Trophoblast cell (in vitro differentiated cells and primary cell): ENCODE measurements at regions not wholly inside any gene's neighbourhood (a gene's known extent, or its start where the extent isn't known, plus 50 kb on each side); places are given as distances from the start of the nearest gene placed in this dataset.
"Not testable (repeated sequence)": the region's sequence is repeated elsewhere in the genome, so short reads cannot be mapped to it uniquely, and the experiment has no call there.

Experiments
- DNase-seq, 2 donors: peaks; one replicate each; pipeline ENCODE4 v3.0.0-alpha.2; 2016
- H2AFZ ChIP-seq: 2 replicates; pipeline ENCODE4 v1.6.1; 2013; ENCODE audit warnings: low read length, moderate library complexity, mild to moderate bottlenecking; ENCODE audit not compliant: insufficient read depth, poor library complexity
- H2AK5ac ChIP-seq: 2 replicates; pipeline ENCODE4 v1.6.1; 2013; ENCODE audit warnings: mild to moderate bottlenecking, low read length
- H2BK120ac ChIP-seq: 2 replicates; pipeline ENCODE4 v1.6.1; 2013; ENCODE audit warnings: low read length, mild to moderate bottlenecking, moderate library complexity; ENCODE audit not compliant: insufficient read depth, poor library complexity
- H2BK12ac ChIP-seq: 2 replicates; pipeline ENCODE4 v1.6.1; 2013; ENCODE audit warnings: mild to moderate bottlenecking, low read length, moderate library complexity
- H2BK5ac ChIP-seq: 2 replicates; pipeline ENCODE4 v1.6.1; 2013; ENCODE audit warnings: low read length, low read depth, moderate library complexity, mild to moderate bottlenecking; ENCODE audit not compliant: poor library complexity
- H3K14ac ChIP-seq: 2 replicates; pipeline ENCODE4 v1.6.1; 2013; ENCODE audit warnings: mild to moderate bottlenecking, low read length
- H3K18ac ChIP-seq: 2 replicates; pipeline ENCODE4 v1.6.1; 2013; ENCODE audit warnings: mild to moderate bottlenecking, low read length
- H3K23ac ChIP-seq: 2 replicates; pipeline ENCODE4 v1.6.1; 2013; ENCODE audit warnings: low read length
- H3K27ac ChIP-seq: 2 replicates; pipeline ENCODE4 v1.5.1; 2013; ENCODE audit warnings: low read depth, mild to moderate bottlenecking, inconsistent platforms, low read length, moderate library complexity
- H3K27me3 ChIP-seq: 2 replicates; pipeline ENCODE4 v1.6.1; 2013; ENCODE audit warnings: inconsistent platforms, mild to moderate bottlenecking, low read length, moderate library complexity; ENCODE audit not compliant: insufficient read depth
- H3K36me3 ChIP-seq, 2 experiments: 1 replicate in 1 of 2; 2 replicates in 1 of 2; pipeline ENCODE4 v1.6.1; 2013; ENCODE audit warnings: low read length in 2 of 2, mild to moderate bottlenecking in 2 of 2, moderate library complexity in 1 of 2; ENCODE audit not compliant: insufficient read depth in 2 of 2, control insufficient read depth in 1 of 2
- H3K4ac ChIP-seq: 2 replicates; pipeline ENCODE4 v1.6.1; 2013; ENCODE audit warnings: low read depth, mild to moderate bottlenecking, low read length, moderate library complexity
- H3K4me1 ChIP-seq, 2 experiments: 1 replicate in 1 of 2; 2 replicates in 1 of 2; pipeline ENCODE4 v1.6.1; 2013; ENCODE audit warnings: low read length in 2 of 2, mild to moderate bottlenecking in 2 of 2, moderate library complexity in 1 of 2; ENCODE audit not compliant: insufficient read depth in 2 of 2, control insufficient read depth in 1 of 2
- H3K4me2 ChIP-seq: 2 replicates; pipeline ENCODE4 v1.6.1; 2013; ENCODE audit warnings: inconsistent platforms, mild to moderate bottlenecking, low read length, moderate library complexity
- H3K4me3 ChIP-seq: 2 replicates; pipeline ENCODE4 v1.5.1; 2013; ENCODE audit warnings: mild to moderate bottlenecking, low read depth, low read length, inconsistent platforms
- H3K79me1 ChIP-seq: one replicate; pipeline ENCODE4 v1.6.1; 2013; ENCODE audit warnings: low read length
- H3K79me2 ChIP-seq: 2 replicates; pipeline ENCODE4 v1.6.1; 2013; ENCODE audit warnings: low read length, mild to moderate bottlenecking; ENCODE audit not compliant: control insufficient read depth, insufficient read depth, poor library complexity
- H3K9ac ChIP-seq: 2 replicates; pipeline ENCODE4 v1.6.1; 2013; ENCODE audit warnings: mild to moderate bottlenecking, low read length
- H3K9me3 ChIP-seq: 2 replicates; pipeline ENCODE4 v1.6.1; 2013; ENCODE audit warnings: low read depth, mild to moderate bottlenecking, control low read depth, inconsistent platforms, low read length; ENCODE audit not compliant: insufficient read depth
- H4K12ac ChIP-seq: 2 replicates; pipeline ENCODE4 v1.6.1; 2013; ENCODE audit warnings: low read depth, mild to moderate bottlenecking, low read length, moderate library complexity
- H4K8ac ChIP-seq: 2 replicates; pipeline ENCODE4 v1.6.1; 2013; ENCODE audit warnings: low read depth, mild to moderate bottlenecking, low read length, moderate library complexity
- H4K91ac ChIP-seq: one replicate; pipeline ENCODE4 v1.6.1; 2013; ENCODE audit warnings: low read depth, mild to moderate bottlenecking, low read length, moderate library complexity
- WGBS: extraction: QIAGEN DNeasy Blood & Tissue Kit; methylation state at CpG from one replicate; pipeline ENCODE4 v1.1.7; 2013; ENCODE audit warnings: missing lambda C conversion rate; ENCODE audit not compliant: insufficient read length, insufficient coverage; ENCODE audit errors: extremely low coverage; 5-methylcytosine and 5-hydroxymethylcytosine counted together

- H3K18ac ChIP-seq = no peak overlapping the region
- no peak overlapping the region for H2BK12ac ChIP-seq
- no peak overlapping the region for H3K4ac ChIP-seq
- peak; percentile 37 to 97 for DNase-seq
- no peaks in the 10 kb centered on the region for H3K79me1 ChIP-seq
- no peak overlapping the region for H3K23ac ChIP-seq
- H3K4me3 ChIP-seq = no peak overlapping the region
- no peak overlapping the region for H4K8ac ChIP-seq
- no peaks in the 10 kb centered on the region for H3K36me3 ChIP-seq
- no peak overlapping the region for H3K9ac ChIP-seq
- H3K9me3 ChIP-seq = peaks cover 1% of the 10 kb centered on the region
- H2AK5ac ChIP-seq = no peak overlapping the region
- no peaks in the 10 kb centered on the region for H3K79me2 ChIP-seq
- no peak overlapping the region for H4K91ac ChIP-seq
- H3K4me1 ChIP-seq = no peaks in the 10 kb centered on the region
- no peak overlapping the region for H3K4me2 ChIP-seq
- no peak overlapping the region for H2AFZ ChIP-seq
- no peak overlapping the region for H2BK5ac ChIP-seq
- no peak overlapping the region for H3K14ac ChIP-seq
- WGBS = no CpG with 5 or more reads among the region's 3 CpGs
- H2BK120ac ChIP-seq = no peak overlapping the region
- H3K27ac ChIP-seq = no peak overlapping the region
- no peak overlapping the region for H4K12ac ChIP-seq
- no peaks in the 10 kb centered on the region for H3K27me3 ChIP-seq
These were observed 488.1 kb upstream of the TLE4 start for GRCh38 chr9:79083621-79084020.

GRCh38 chr9:79087133-79087532, 484.6 kb upstream of the TLE4 start:
- no peak overlapping the region for H2BK120ac ChIP-seq

GRCh38 chr9:79089054-79089560, 482.7 kb upstream of the TLE4 start:
- Histone ChIP-seq H3K4me2 (no peak overlapping the region), H3K14ac (no peak overlapping the region), H2BK120ac (no peak overlapping the region), H2BK5ac (no peak overlapping the region), H3K27me3 (no peaks in the 10 kb centered on the region), H2BK12ac (no peak overlapping the region), H4K8ac (no peak overlapping the region), H3K23ac (no peak overlapping the region), H3K18ac (no peak overlapping the region), H3K79me2 (no peaks in the 10 kb centered on the region), H3K9ac (no peak overlapping the region), H3K4me1 (no peaks in the 10 kb centered on the region), H3K79me1 (no peaks in the 10 kb centered on the region), H2AK5ac (no peak overlapping the region), H2AFZ (no peak overlapping the region), H3K4ac (no peak overlapping the region), H3K27ac (no peak overlapping the region), H3K4me3 (no peak overlapping the region), H3K9me3 (peaks cover 6% of the 10 kb centered on the region), H4K91ac (no peak overlapping the region), H3K36me3 (peaks cover 0 to 2% of the 10 kb centered on the region in 2 experiments), H4K12ac (no peak overlapping the region)
- no peak for DNase-seq

More at GRCh38 chr9:79087133-79087532, 484.6 kb upstream of the TLE4 start:
- Histone ChIP-seq H3K9me3 (peaks cover 6% of the 10 kb centered on the region), H2AK5ac (no peak overlapping the region), H3K23ac (no peak overlapping the region), H3K36me3 (peaks cover 0 to 2% of the 10 kb centered on the region in 2 experiments), H4K8ac (no peak overlapping the region), H3K27ac (no peak overlapping the region), H3K4ac (no peak overlapping the region), H3K27me3 (no peaks in the 10 kb centered on the region), H3K4me1 (no peaks in the 10 kb centered on the region), H2AFZ (no peak overlapping the region), H3K9ac (no peak overlapping the region), H3K79me1 (no peaks in the 10 kb centered on the region), H3K4me2 (no peak overlapping the region), H3K4me3 (no peak overlapping the region), H4K12ac (no peak overlapping the region), H2BK12ac (no peak overlapping the region), H3K14ac (no peak overlapping the region), H2BK5ac (no peak overlapping the region), H3K79me2 (no peaks in the 10 kb centered on the region), H3K18ac (no peak overlapping the region), H4K91ac (no peak overlapping the region)
- DNase-seq = no peak
- WGBS = no CpG with 5 or more reads among the region's 2 CpGs

- not testable (repeated sequence) for H2BK12ac ChIP-seq, H3K4ac ChIP-seq, H3K79me1 ChIP-seq, H3K36me3 ChIP-seq, H3K9ac ChIP-seq, H2BK5ac ChIP-seq, H3K4me2 ChIP-seq, H3K14ac ChIP-seq, H3K18ac ChIP-seq, H4K91ac ChIP-seq, H3K27me3 ChIP-seq, H3K23ac ChIP-seq, H2AK5ac ChIP-seq, H3K79me2 ChIP-seq, H2AFZ ChIP-seq, H3K4me1 ChIP-seq, H4K8ac ChIP-seq, DNase-seq, H3K9me3 ChIP-seq, H2BK120ac ChIP-seq, H4K12ac ChIP-seq, H3K27ac ChIP-seq, H3K4me3 ChIP-seq
- WGBS = no CpG with 5 or more reads among the region's 2 CpGs
These were observed 481.9 kb upstream of the TLE4 start for GRCh38 chr9:79089851-79090250.
